Right lobe of liver (tissue), 6 donors: ENCODE measurements at regions not wholly inside any gene's neighbourhood (a gene's known extent, or its start where the extent isn't known, plus 50 kb on each side); places are given as distances from the start of the nearest gene placed in this dataset.

Experiments used
- ATAC-seq, 4 donors: fragments of 200-7000 bp; cut with Tn5 transposase; one replicate each; pipeline ENCODE4 v1.9.1; 2020; ENCODE audit warnings: mild to moderate bottlenecking in 4 of 4, moderate library complexity in 4 of 4
- DNase-seq, 3 donors: peaks; one replicate each; pipeline ENCODE4 v3.0.0-alpha.2; 2020
- H3K27ac ChIP-seq, 3 donors: fragments of 200-600 bp; one replicate each; pipeline ENCODE4 v1.8.0; 2022
- H3K27me3 ChIP-seq, 2 donors: fragments of 200-600 bp; one replicate each; pipeline ENCODE4 v1.8.0; 2022
- H3K36me3 ChIP-seq, 4 donors: fragments of 200-600 bp; sonication (generic) in 1 of 4; one replicate each; pipeline versions ENCODE4 v1.5.1 to v1.8.0; 2017 to 2022; ENCODE audit warnings: control low read depth in 1 of 4
- H3K4me1 ChIP-seq, 4 donors: fragments of 200-600 bp; sonication (generic) in 1 of 4; one replicate each; pipeline versions ENCODE4 v1.5.1 to v1.8.0; 2017 to 2022; ENCODE audit warnings: control low read depth in 1 of 4
- H3K4me3 ChIP-seq, 3 donors: fragments of 200-600 bp; one replicate each; pipeline ENCODE4 v1.8.0; 2022
- H3K9me3 ChIP-seq, 4 donors: fragments of 200-600 bp; sonication (generic) in 1 of 4; one replicate each; pipeline versions ENCODE4 v1.5.1 to v1.8.0; 2017 to 2022; ENCODE audit warnings: control low read depth in 1 of 4
- POLR2A ChIP-seq: fragments of 450-650 bp; IDR thresholded peaks from one replicate; pipeline ENCODE4 v1.6.1; 2017; ENCODE audit warnings: antibody characterized with exemption, mild to moderate bottlenecking
- WGBS: methylation state at CpG from one replicate; pipeline ENCODE4 v1.1.6; 2018; ENCODE audit warnings: low coverage, low lambda C conversion rate; ENCODE audit not compliant: insufficient coverage; ENCODE audit errors: missing lambda C conversion rate; 5-methylcytosine and 5-hydroxymethylcytosine counted together
- intact Hi-C, 2 donors: fragments of 100-400 bp; cut with DNase I; formaldehyde crosslinking; loops; one replicate each; pipeline versions ENCODE4 v1.11.2 to v1.14.1; 2022
- TF ChIP-seq, protein P1 (sequence below), 4 donors: fragments of 200-600 bp in 3 of 4; fragments of 450-650 bp in 1 of 4; IDR thresholded peaks; one replicate each; pipeline versions ENCODE4 v1.5.1 to v1.8.0; 2016 to 2022; ENCODE audit warnings: antibody characterized with exemption in 4 of 4, mild to moderate bottlenecking in 2 of 4
- donor health status: DM: no; HTN: yes; CAD: no.
- donor health status: DM: no; HTN: no; CAD: no.
- donor health status: DM: no; HTN: no; CAD: no.
- donor health status: DM: no; HTN: yes; CAD: no.
- donor health status: DM: no; HTN: yes; CAD: no.

DNA sequence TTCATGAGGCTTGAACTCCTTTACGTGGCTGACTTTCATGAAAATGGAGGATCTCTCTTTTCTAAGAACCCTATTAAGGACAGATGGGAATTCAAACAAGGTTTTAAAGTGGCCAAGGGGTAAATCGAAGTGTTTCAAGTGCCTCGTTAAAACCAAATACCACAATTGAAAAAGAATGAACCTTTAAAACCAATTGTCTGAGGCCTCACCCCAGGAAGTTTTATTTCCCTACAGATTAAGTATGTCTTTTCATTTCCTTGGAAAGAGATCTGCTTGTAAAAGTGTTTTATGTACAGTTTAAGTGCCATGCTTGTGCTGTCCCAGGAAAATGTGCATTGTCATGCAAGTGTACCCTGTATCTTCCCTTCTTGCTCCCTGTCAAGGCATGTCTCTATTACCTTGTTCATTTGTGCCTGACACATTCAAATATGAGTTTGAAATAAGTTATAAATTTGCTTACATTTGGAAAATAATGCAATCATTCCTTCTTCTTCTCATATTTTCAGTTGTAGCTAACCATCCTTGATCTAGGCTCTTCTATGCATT is 138.7 kb downstream of the ZPLD1 start:
- no peak overlapping the region for H3K27ac ChIP-seq
- ATAC-seq (no peak), DNase-seq (no peak)
- H3K27me3 ChIP-seq: no peaks in the 10 kb centered on the region
- 85% methylated on average over 3 of the region's 3 CpGs for WGBS
- H3K9me3 ChIP-seq: no peaks in the 10 kb centered on the region
- H3K36me3 ChIP-seq: no peaks in the 10 kb centered on the region
- H3K4me3 ChIP-seq: no peak overlapping the region
- no peak for TF ChIP-seq POLR2A
- TF ChIP-seq, protein P1, sequence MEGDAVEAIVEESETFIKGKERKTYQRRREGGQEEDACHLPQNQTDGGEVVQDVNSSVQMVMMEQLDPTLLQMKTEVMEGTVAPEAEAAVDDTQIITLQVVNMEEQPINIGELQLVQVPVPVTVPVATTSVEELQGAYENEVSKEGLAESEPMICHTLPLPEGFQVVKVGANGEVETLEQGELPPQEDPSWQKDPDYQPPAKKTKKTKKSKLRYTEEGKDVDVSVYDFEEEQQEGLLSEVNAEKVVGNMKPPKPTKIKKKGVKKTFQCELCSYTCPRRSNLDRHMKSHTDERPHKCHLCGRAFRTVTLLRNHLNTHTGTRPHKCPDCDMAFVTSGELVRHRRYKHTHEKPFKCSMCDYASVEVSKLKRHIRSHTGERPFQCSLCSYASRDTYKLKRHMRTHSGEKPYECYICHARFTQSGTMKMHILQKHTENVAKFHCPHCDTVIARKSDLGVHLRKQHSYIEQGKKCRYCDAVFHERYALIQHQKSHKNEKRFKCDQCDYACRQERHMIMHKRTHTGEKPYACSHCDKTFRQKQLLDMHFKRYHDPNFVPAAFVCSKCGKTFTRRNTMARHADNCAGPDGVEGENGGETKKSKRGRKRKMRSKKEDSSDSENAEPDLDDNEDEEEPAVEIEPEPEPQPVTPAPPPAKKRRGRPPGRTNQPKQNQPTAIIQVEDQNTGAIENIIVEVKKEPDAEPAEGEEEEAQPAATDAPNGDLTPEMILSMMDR (IDR thresholded peaks at IDR 0.05): no peak
- peaks cover 0 to 24% (median 4%) of the 10 kb centered on the region in 4 donors for H3K4me1 ChIP-seq
- intact Hi-C loops: no loop called here

DNA sequence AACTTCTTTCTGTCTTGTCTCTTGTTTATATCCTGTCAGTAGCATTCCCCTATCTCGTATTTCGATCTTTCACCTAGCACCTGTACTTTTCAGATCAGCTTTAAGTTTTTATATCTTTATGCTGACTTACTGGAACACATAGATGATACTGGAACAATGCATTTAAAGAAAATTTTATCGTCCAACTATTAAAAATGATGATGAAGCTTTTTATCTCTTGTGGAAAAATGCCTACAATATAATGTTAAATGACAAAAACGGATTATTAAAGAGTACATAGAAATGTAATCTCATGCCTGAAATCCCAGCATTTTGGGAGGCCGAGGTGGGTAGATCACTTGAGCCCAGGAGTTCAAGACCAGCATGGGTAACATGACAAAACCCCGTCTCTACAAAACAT is 139.5 kb downstream of the ZPLD1 start:
- intact Hi-C loops: no loop called here
- no peak overlapping the region for H3K27ac ChIP-seq
- H3K4me3 ChIP-seq: no peak overlapping the region
- H3K27me3 ChIP-seq: no peaks in the 10 kb centered on the region
- no peaks in the 10 kb centered on the region for H3K9me3 ChIP-seq
- WGBS: 67% methylated on average over 5 of the region's 6 CpGs
- ATAC-seq (no peak), DNase-seq (no peak)
- peaks cover 0 to 24% (median 4%) of the 10 kb centered on the region in 4 donors for H3K4me1 ChIP-seq
- no peaks in the 10 kb centered on the region for H3K36me3 ChIP-seq
- TF ChIP-seq POLR2A: no peak
- TF ChIP-seq, protein P1 (IDR thresholded peaks at IDR 0.05): no peak

DNA sequence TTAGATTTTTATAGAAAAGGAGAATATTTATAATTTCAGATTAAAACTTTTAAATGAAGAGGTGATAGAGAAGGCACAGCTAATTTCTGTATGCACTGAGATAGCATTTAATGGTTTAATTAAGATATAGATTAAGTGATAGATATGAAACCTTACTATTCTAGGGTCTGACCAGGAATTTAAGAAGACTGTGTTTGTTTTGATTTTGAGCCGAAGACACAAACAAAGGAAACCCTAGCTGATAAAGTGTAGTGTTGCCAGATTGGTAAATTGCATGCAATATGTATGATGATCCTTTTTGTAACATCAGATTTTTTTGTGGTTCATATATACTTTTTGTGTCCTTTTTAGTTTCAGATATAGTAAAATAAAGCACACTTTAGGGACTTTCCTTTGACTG is 141.8 kb downstream of the ZPLD1 start:
- TF ChIP-seq POLR2A: no peak
- TF ChIP-seq, protein P1 (IDR thresholded peaks at IDR 0.05): no peak

DNA sequence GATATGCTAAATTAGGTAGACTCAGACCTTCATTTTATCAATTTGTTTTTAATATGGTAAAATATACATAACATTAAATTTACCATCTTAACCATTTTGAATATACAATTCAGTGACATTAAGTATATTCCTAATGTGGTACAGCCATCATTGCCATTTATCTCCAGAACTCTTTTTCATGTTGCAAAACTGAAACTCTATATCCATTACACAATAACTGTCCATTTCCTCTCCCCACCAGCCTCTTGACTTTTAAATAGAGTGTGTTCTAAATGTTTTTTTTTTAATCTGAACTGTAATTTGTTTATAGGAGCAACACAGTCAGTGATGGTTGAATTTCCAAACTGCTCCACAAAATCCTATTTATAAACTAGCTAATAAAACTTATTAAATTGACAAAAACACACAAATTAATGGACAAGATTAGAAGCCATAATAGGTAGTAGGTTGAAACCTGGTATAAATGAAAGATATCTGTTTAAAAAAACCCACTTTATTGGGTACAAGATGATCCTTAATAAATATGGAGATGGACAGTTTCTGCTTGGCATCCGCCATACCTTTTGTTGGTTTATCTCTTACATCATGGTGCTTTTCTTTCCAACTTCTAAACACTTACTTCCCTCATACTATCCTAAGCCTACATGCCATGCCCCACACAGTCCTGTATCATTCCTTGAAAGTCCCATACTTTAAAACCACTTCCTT is 142.4 kb downstream of the ZPLD1 start:
- Histone ChIP-seq H3K36me3 (no peaks in the 10 kb centered on the region), H3K9me3 (no peaks in the 10 kb centered on the region), H3K4me3 (no peak overlapping the region), H3K27ac (no peak overlapping the region), H3K27me3 (no peaks in the 10 kb centered on the region), H3K4me1 (peaks cover 0 to 5% (median 0%) of the 10 kb centered on the region in 4 donors)
- TF ChIP-seq POLR2A: no peak
- TF ChIP-seq, protein P1 (IDR thresholded peaks at IDR 0.05): no peak
- 91% methylated on average over 1 of the region's 1 CpG for WGBS
- no peak for DNase-seq
- no peak for ATAC-seq
- intact Hi-C loops: no loop called here

More for the DNA sequence above, 141.8 kb downstream of the ZPLD1 start:
- Histone ChIP-seq H3K27me3 (no peaks in the 10 kb centered on the region), H3K4me1 (peaks cover 0 to 8% (median under 1%) of the 10 kb centered on the region in 4 donors), H3K9me3 (no peaks in the 10 kb centered on the region), H3K27ac (no peak overlapping the region), H3K4me3 (no peak overlapping the region), H3K36me3 (no peaks in the 10 kb centered on the region)
- 57% methylated on average over 1 of the region's 1 CpG for WGBS
- DNase-seq (no peak), ATAC-seq (no peak)
- intact Hi-C loops: no loop called here
